GM13976 (cell line): ENCODE measurements at regions not wholly inside any gene's neighbourhood (a gene's known extent, or its start where the extent isn't known, plus 50 kb on each side); places are given as distances from the start of the nearest gene placed in this dataset.

Source experiments
- DNase-seq: peaks from one replicate; pipeline ENCODE4 v3.0.0; 2012; ENCODE audit warnings: low spot score
- in situ Hi-C: fragments of 300-500 bp; cut with MboI; formaldehyde crosslinking; loops from one replicate; pipeline ENCODE4 v1.12.0; 2022; ENCODE audit warnings: low sequenced_read_pairs, mixed read lengths, inconsistent platforms; ENCODE audit not compliant: unreplicated experiment
- TF ChIP-seq, protein P1 (sequence below): IDR thresholded peaks from 2 replicates; pipeline ENCODE4 v1.5.1; 2012; ENCODE audit warnings: borderline replicate concordance, mild to moderate bottlenecking; ENCODE audit not compliant: insufficient read depth; ENCODE audit errors: extremely low read depth, missing control alignments, control extremely low read depth

DNA sequence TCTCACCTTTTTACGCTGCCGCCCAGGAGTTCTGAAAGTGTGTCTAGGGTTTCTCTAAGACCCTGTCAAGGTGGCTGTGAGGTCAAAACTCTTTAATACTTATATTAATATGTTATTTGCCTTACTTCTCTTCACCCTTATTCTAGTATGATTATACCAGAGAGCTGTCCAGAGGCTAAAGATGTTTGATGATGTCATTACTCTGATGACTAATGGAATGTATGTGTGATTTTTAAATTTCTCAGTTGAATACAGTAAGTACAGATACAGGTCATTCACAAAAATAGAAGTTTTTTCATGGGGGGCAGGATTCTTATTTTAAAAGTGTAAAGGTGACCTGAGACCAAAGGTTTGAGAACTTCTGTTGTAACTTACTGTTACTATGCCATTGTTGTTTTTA lies 150.6 kb upstream of the FOXP2 start:
- DNase-seq = no peak

DNA sequence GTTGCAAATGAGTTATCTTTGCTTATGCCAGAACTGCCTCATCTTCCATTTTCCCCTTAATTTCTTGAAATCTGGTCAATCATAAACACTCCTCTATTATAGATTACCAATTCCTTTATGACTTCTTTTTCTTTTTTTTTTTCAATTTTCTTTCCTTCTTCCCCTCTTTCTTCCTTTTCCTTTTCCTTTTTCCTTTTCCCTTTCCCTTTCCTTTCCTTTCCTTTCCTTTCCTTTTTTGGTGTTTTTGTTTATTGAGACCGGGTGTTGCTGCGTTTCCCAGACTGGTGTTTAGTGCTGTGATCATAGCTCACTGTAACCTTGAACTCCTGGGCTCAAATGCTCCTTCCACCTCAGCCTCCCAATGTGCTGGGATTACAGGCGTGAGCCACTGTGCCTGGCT lies 151.4 kb upstream of the FOXP2 start:
- TF ChIP-seq, protein P1, sequence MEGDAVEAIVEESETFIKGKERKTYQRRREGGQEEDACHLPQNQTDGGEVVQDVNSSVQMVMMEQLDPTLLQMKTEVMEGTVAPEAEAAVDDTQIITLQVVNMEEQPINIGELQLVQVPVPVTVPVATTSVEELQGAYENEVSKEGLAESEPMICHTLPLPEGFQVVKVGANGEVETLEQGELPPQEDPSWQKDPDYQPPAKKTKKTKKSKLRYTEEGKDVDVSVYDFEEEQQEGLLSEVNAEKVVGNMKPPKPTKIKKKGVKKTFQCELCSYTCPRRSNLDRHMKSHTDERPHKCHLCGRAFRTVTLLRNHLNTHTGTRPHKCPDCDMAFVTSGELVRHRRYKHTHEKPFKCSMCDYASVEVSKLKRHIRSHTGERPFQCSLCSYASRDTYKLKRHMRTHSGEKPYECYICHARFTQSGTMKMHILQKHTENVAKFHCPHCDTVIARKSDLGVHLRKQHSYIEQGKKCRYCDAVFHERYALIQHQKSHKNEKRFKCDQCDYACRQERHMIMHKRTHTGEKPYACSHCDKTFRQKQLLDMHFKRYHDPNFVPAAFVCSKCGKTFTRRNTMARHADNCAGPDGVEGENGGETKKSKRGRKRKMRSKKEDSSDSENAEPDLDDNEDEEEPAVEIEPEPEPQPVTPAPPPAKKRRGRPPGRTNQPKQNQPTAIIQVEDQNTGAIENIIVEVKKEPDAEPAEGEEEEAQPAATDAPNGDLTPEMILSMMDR = no peak
- in situ Hi-C loops = no loop called here
- no peak for DNase-seq

More for the DNA sequence above, 150.6 kb upstream of the FOXP2 start:
- TF ChIP-seq, protein P1 = no peak
- in situ Hi-C loops = no loop called here

DNA sequence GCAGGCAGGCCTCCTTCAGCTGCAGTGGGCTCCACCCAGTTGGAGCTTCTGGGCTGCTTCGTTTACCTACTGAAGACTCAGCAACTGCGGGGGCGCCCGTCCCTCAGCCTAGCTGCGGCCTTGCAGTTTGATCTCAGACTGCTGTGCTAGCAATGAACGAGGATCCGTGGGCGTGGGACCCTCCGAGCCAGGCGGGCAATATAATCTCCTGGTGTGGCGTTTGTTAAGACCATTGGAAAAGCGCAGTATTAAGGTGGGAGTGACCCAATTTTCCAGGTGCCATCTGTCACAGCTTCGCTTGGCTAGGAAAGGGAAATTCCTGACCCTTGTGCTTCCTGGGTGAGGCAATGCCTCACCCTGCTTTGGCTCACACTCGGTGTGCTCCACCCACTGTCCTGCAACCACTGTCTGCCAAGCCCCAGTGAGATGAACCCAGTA lies 159.2 kb upstream of the FOXP2 start:
- TF ChIP-seq, protein P1 = no peak
- in situ Hi-C loops = no loop called here
- DNase-seq = no peak

DNA sequence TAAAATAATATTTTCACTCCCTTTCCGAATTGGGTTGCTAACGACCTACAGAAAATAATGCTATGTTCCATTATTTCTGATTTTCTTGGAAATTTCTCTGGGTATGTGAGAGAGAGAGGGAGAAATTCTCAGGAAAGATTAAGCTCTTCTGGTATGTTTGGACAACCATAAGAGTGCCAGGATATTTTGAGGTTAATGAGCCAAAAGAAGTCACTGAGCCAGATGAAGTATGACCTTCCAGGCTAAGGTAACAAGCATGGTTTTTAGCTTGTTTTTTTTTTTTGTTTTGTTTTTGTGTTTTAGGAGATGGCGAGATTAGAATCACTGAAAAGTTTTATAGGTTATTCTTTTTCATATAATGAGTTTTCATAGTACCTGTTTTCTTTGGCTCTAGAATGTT lies 171.0 kb upstream of the FOXP2 start:
- no peak for DNase-seq
- in situ Hi-C loops = no loop called here
- TF ChIP-seq, protein P1 = no peak

GRCh38 chr7:114242992-114243507 lies 171.6 kb upstream of the FOXP2 start:
- no peak for DNase-seq
- in situ Hi-C loops = no loop called here
- TF ChIP-seq, protein P1 = no peak

GRCh38 chr7:114229246-114229645 lies 185.4 kb upstream of the FOXP2 start:
- TF ChIP-seq, protein P1 = no peak
- in situ Hi-C loops = no loop called here

More at GRCh38 chr7:114229246-114229645, 185.4 kb upstream of the FOXP2 start:
- no peak for DNase-seq
